K562 (cell line): ENCODE measurements at regions not wholly inside any gene's neighbourhood (a gene's known extent, or its start where the extent isn't known, plus 50 kb on each side); places are given as distances from the start of the nearest gene placed in this dataset.
A peak's percentile ranks its signal among the peaks of the same experiment; 100 is the strongest.

Source experiments
- ATAC-seq: fragments of 200-7000 bp; cut with Tn5 transposase; 3 replicates; pipeline ENCODE4 v1.9.1; 2020; ENCODE audit warnings: moderate library complexity
- BruUV-seq: library from RNA; stranded (reverse); fragments of 400-500 nt; replicated peaks from 2 replicates; lab custom pipeline; 2021; lab: Mats Ljungman, UMichigan
- CTCF ChIA-PET: fragments of 300-600 bp; formaldehyde crosslinking; extraction: SDS; loops from one replicate; lab custom pipeline; 2021; ENCODE audit warnings: low intra/inter-chr PET ratio; lab: Yijun Ruan, JAX
- POLR2A ChIA-PET: fragments of 300-600, 350-650 bp; sonication (Branson Sonifier 250); formaldehyde crosslinking; extraction: SDS; loops from one replicate; lab custom pipeline; 2021; ENCODE audit warnings: antibody characterized with exemption, inconsistent platforms; lab: Yijun Ruan, JAX
- DNase-seq, 4 experiments: peaks; one replicate each; pipeline versions ENCODE4 v3.0.0 to v3.0.0-alpha.2; 2011 to 2018; ENCODE audit warnings: low spot score in 3 of 4, mixed read lengths in 3 of 4; ENCODE audit errors: extremely low read depth in 1 of 4
- FAIRE-seq: peaks from 2 replicates; lab custom pipeline; 2011; peaks lifted over from hg19 to GRCh38; lab: Jason Lieb, UNC
- H2AFZ ChIP-seq: 2 replicates; pipeline ENCODE4 v1.6.0; 2011; ENCODE audit warnings: low read depth, low read length, control low read depth, inconsistent platforms
- H3K27ac ChIP-seq: fragments of 200-600 bp; 3 replicates; pipeline ENCODE4 v1.8.0; 2011; ENCODE audit warnings: low read depth, mild to moderate bottlenecking, control low read depth, inconsistent platforms, low read length, moderate library complexity, mixed read lengths; ENCODE audit errors: extremely low read depth
- H3K27me3 ChIP-seq, 2 experiments: fragments of 300-600 bp in 1 of 2; 2 replicates in 1 of 2; 3 replicates in 1 of 2; pipeline versions ENCODE4 v1.6.0 to v1.8.0; 2011; ENCODE audit warnings: inconsistent platforms in 2 of 2, low read length in 2 of 2, mild to moderate bottlenecking in 1 of 2, mixed read lengths in 1 of 2, moderate library complexity in 1 of 2; ENCODE audit not compliant: control insufficient read depth in 2 of 2, insufficient read depth in 2 of 2
- H3K36me3 ChIP-seq: fragments of 300-600 bp; 3 replicates; pipeline ENCODE4 v1.8.0; 2011; ENCODE audit warnings: mild to moderate bottlenecking, low read length, inconsistent platforms; ENCODE audit not compliant: control insufficient read depth, insufficient read depth
- H3K4me1 ChIP-seq, 2 experiments: fragments of 200-600 bp in 1 of 2; replicated peaks in 1 of 2; 2 replicates in 1 of 2; 3 replicates in 1 of 2; pipeline versions ENCODE4 v1.5.1 to v1.8.0; 2011; ENCODE audit warnings: inconsistent platforms in 2 of 2, low read length in 2 of 2, mild to moderate bottlenecking in 1 of 2, mixed read lengths in 1 of 2, moderate library complexity in 1 of 2; ENCODE audit not compliant: control insufficient read depth in 2 of 2, insufficient read depth in 2 of 2
- H3K4me2 ChIP-seq: 2 replicates; pipeline ENCODE4 v1.6.1; 2011; ENCODE audit warnings: low read length, control low read depth, inconsistent platforms, mixed read lengths; ENCODE audit not compliant: insufficient read depth
- H3K4me3 ChIP-seq: fragments of 200-600 bp; sonication (generic), shearing (Covaris generic); 2 replicates; pipeline ENCODE4 v1.5.1; 2016; ENCODE audit warnings: control low read depth, inconsistent platforms
- H3K79me2 ChIP-seq: fragments of 200-600 bp; 3 replicates; pipeline ENCODE4 v1.8.0; 2011; ENCODE audit warnings: low read length, inconsistent platforms; ENCODE audit not compliant: control insufficient read depth, insufficient read depth
- H3K9ac ChIP-seq, 2 experiments: 2 replicates each; pipeline versions ENCODE4 v1.6.0 to v1.6.1; 2011; ENCODE audit warnings: low read depth in 2 of 2, low read length in 2 of 2, control low read depth in 1 of 2, inconsistent platforms in 1 of 2, mild to moderate bottlenecking in 1 of 2, mixed read lengths in 1 of 2; ENCODE audit not compliant: insufficient read depth in 1 of 2
- H3K9me1 ChIP-seq: one replicate; pipeline ENCODE4 v1.6.0; 2011; ENCODE audit warnings: inconsistent platforms, mild to moderate bottlenecking, low read length, moderate library complexity; ENCODE audit not compliant: control insufficient read depth, insufficient read depth
- H3K9me3 ChIP-seq: replicated peaks from 2 replicates; pipeline ENCODE4 v1.5.1; 2011; ENCODE audit warnings: low read depth, low read length, inconsistent platforms; ENCODE audit not compliant: control insufficient read depth, insufficient read depth
- H4K20me1 ChIP-seq: replicated peaks from 2 replicates; pipeline ENCODE4 v1.6.1; 2011; ENCODE audit warnings: low read length, inconsistent platforms, mixed read lengths; ENCODE audit not compliant: control insufficient read depth, insufficient read depth
- FOSL1 ChIP-seq: fragments of 200-800 bp; sonication (Bioruptor generic); conservative IDR thresholded peaks from 2 replicates; pipeline ENCODE4 v1.6.1; 2016; ENCODE audit warnings: missing genetic modification characterization, missing compliant biosample characterization
- MCM2 ChIP-seq: fragments of 450-650 bp; IDR thresholded peaks from 2 replicates; pipeline ENCODE4 v1.6.1; 2017; ENCODE audit warnings: low read depth, mild to moderate bottlenecking
- NRF1 ChIP-seq, 2 experiments: fragments of 450-650 bp; IDR thresholded peaks in 1 of 2; conservative IDR thresholded peaks in 1 of 2; 2 replicates each; pipeline ENCODE4 v1.6.1; 2014; ENCODE audit warnings: mild to moderate bottlenecking in 2 of 2
- POLR2G ChIP-seq: fragments of 200-400 bp; formaldehyde crosslinking; IDR thresholded peaks from 2 replicates; pipeline ENCODE4 v1.6.1; 2017; ENCODE audit warnings: low read depth, mild to moderate bottlenecking, antibody characterized with exemption, low read length, moderate library complexity
- RAD21 ChIP-seq, 2 experiments: fragments of 250-450 bp in 1 of 2; fragments of 450-650 bp in 1 of 2; sonication (Bioruptor Pico) in 1 of 2; formaldehyde crosslinking in 1 of 2; IDR thresholded peaks in 1 of 2; conservative IDR thresholded peaks in 1 of 2; 2 replicates each; pipeline versions ENCODE4 v1.4.0 to v1.8.0; 2020 to 2022; ENCODE audit warnings: mild to moderate bottlenecking in 2 of 2, moderate library complexity in 1 of 2
- RUNX1 ChIP-seq: sonication (generic); IDR thresholded peaks from 2 replicates; pipeline ENCODE4 v1.6.1; 2016; ENCODE audit warnings: antibody characterized with exemption, low read depth
- YY1 ChIP-seq, 3 experiments: IDR thresholded peaks; 2 replicates each; pipeline ENCODE4 v1.6.1; 2011; ENCODE audit warnings: low read length in 2 of 3, mild to moderate bottlenecking in 2 of 3, moderate library complexity in 2 of 3, borderline replicate concordance in 1 of 3, control low read depth in 1 of 3, low read depth in 1 of 3; ENCODE audit not compliant: insufficient read depth in 3 of 3, insufficient replicate concordance in 2 of 3, control insufficient read depth in 1 of 3, insufficient read length in 1 of 3; ENCODE audit errors: extremely low read depth in 1 of 3
- WGBS: fragments of 100-300 bp; shearing (Covaris generic); methylation state at CpG from one replicate; pipeline ENCODE4 v1.1.6; 2016; ENCODE audit warnings: low coverage, mixed read lengths; ENCODE audit not compliant: insufficient coverage; ENCODE audit errors: missing lambda C conversion rate; 5-methylcytosine and 5-hydroxymethylcytosine counted together
- in situ Hi-C: fragments of 300-500 bp; cut with MboI; formaldehyde crosslinking; loops from 4 replicates; pipeline ENCODE4 v1.15.0; 2018; ENCODE audit warnings: inconsistent platforms, mixed read lengths
- intact Hi-C: fragments of 100-400 bp; cut with micrococcal nuclease; formaldehyde crosslinking; loops from 2 replicates; pipeline ENCODE4 v1.14.2; 2022
- TF ChIP-seq, protein P1 (sequence below), 3 experiments: IDR thresholded peaks in 2 of 3; conservative IDR thresholded peaks in 1 of 3; 2 replicates each; pipeline ENCODE4 v1.5.1; 2011 to 2012; ENCODE audit warnings: low read length in 3 of 3, mild to moderate bottlenecking in 3 of 3, control low read depth in 2 of 3, improper control_type of control experiment in 1 of 3, inconsistent platforms in 1 of 3, low read depth in 1 of 3, mixed read lengths in 1 of 3, moderate library complexity in 1 of 3; ENCODE audit not compliant: insufficient read depth in 2 of 3

- FAIRE-seq: no peak
- Histone ChIP-seq H3K36me3 (no peaks in the 10 kb centered on the region), H3K27me3 (peaks cover 5 to 34% of the 10 kb centered on the region in 2 experiments; a peak in 3 of 5 replicates), H4K20me1 (no peaks in the 10 kb centered on the region), H3K79me2 (no peaks in the 10 kb centered on the region), H3K4me1 (no peaks in the 10 kb centered on the region), H3K9me3 (no peaks in the 10 kb centered on the region), H3K9ac (no peak overlapping the region), H3K27ac (no peak overlapping the region), H3K4me3 (no peak overlapping the region), H3K9me1 (no peaks in the 10 kb centered on the region), H3K4me2 (no peak overlapping the region), H2AFZ (no peak overlapping the region)
- 2% methylated on average over 3 of the region's 3 CpGs for WGBS
- in situ Hi-C loops (no loop called here), intact Hi-C loops (no loop called here)
- no TSS peak for BruUV-seq
- ChIA-PET CTCF (no interaction called here), POLR2A (no interaction called here)
- no peak for TF ChIP-seq POLR2G
- no peak for TF ChIP-seq NRF1 (conservative IDR thresholded peaks at IDR 0.05 in 1 of 2, IDR thresholded peaks at IDR 0.05 in 1 of 2)
- no peak for TF ChIP-seq RUNX1
- no peak for TF ChIP-seq YY1 (IDR thresholded peaks at IDR 0.05; ENCODE audit: borderline replicate concordance in 1 of 3, control insufficient read depth in 1 of 3, extremely low read depth in 1 of 3, insufficient read depth in 3 of 3, insufficient read length in 1 of 3, insufficient replicate concordance in 2 of 3, low read depth in 1 of 3, low read length in 2 of 3)
- no peak for TF ChIP-seq MCM2
- peak in 1 of 2 experiments; percentile 21; a peak in 1 of 4 replicates for TF ChIP-seq RAD21 (CRISPR knock-in tag; conservative IDR thresholded peaks at IDR 0.05 in 1 of 2, IDR thresholded peaks at IDR 0.05 in 1 of 2)
- TF ChIP-seq, protein P1, sequence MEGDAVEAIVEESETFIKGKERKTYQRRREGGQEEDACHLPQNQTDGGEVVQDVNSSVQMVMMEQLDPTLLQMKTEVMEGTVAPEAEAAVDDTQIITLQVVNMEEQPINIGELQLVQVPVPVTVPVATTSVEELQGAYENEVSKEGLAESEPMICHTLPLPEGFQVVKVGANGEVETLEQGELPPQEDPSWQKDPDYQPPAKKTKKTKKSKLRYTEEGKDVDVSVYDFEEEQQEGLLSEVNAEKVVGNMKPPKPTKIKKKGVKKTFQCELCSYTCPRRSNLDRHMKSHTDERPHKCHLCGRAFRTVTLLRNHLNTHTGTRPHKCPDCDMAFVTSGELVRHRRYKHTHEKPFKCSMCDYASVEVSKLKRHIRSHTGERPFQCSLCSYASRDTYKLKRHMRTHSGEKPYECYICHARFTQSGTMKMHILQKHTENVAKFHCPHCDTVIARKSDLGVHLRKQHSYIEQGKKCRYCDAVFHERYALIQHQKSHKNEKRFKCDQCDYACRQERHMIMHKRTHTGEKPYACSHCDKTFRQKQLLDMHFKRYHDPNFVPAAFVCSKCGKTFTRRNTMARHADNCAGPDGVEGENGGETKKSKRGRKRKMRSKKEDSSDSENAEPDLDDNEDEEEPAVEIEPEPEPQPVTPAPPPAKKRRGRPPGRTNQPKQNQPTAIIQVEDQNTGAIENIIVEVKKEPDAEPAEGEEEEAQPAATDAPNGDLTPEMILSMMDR (IDR thresholded peaks at IDR 0.05 in 2 of 3, conservative IDR thresholded peaks at IDR 0.05 in 1 of 3; ENCODE audit: insufficient read depth in 2 of 3, low read depth in 1 of 3, low read length in 3 of 3): peak; percentile 25 to 51 (median 36); a peak in 3 of 6 replicates
- no peak for TF ChIP-seq FOSL1 (tag)
- peak; percentile 65 for ATAC-seq
- peak in 2 of 4 experiments; percentile 26 to 27 for DNase-seq
These were observed 85.4 kb upstream of the NPTX2 start for GRCh38 chr7:98531717-98532116.
